ENCODE measurements at regions not wholly inside any gene's neighbourhood (a gene's known extent, or its start where the extent isn't known, plus 50 kb on each side); places are given as distances from the start of the nearest gene placed in this dataset.

GRCh38 chrX:150037041-150037440 lies 98.8 kb upstream of the EOLA2 start:
- H3K4me1 ChIP-seq = no peaks in the 10 kb centered on the region
- H3K36me3 ChIP-seq = no peaks in the 10 kb centered on the region
- H3K9me3 ChIP-seq = no peaks in the 10 kb centered on the region
- DNase-seq = no peak
- intact Hi-C loops (cut with DNase I; ENCODE audit: low total_unique reads) = no loop called here
- H3K4me3 ChIP-seq = no peak overlapping the region
- no peak overlapping the region for H3K27ac ChIP-seq
- no peak for TF ChIP-seq POLR2A (IDR thresholded peaks at IDR 0.05)
- TF ChIP-seq CTCF (IDR thresholded peaks at IDR 0.05) = no peak
- no peaks in the 10 kb centered on the region for H3K27me3 ChIP-seq

GRCh38 chrX:150038315-150038714 lies 100.0 kb upstream of the EOLA2 start:
- intact Hi-C loops (cut with DNase I; ENCODE audit: low total_unique reads) = no loop called here
- no peaks in the 10 kb centered on the region for H3K9me3 ChIP-seq
- no peaks in the 10 kb centered on the region for H3K36me3 ChIP-seq
- H3K27ac ChIP-seq = no peak overlapping the region
- no peak overlapping the region for H3K4me3 ChIP-seq
- no peaks in the 10 kb centered on the region for H3K27me3 ChIP-seq
- TF ChIP-seq CTCF (IDR thresholded peaks at IDR 0.05) = no peak
- TF ChIP-seq POLR2A (IDR thresholded peaks at IDR 0.05) = no peak
- H3K4me1 ChIP-seq = no peaks in the 10 kb centered on the region
- DNase-seq = no peak

- Histone ChIP-seq H3K4me3 (no peak overlapping the region), H3K36me3 (no peaks in the 10 kb centered on the region), H3K4me1 (no peaks in the 10 kb centered on the region), H3K9me3 (no peaks in the 10 kb centered on the region), H3K27ac (no peak overlapping the region), H3K27me3 (no peaks in the 10 kb centered on the region)
- intact Hi-C loops (cut with DNase I; ENCODE audit: low total_unique reads) = no loop called here
- no peak for DNase-seq
- TF ChIP-seq CTCF (IDR thresholded peaks at IDR 0.05) (no peak), POLR2A (IDR thresholded peaks at IDR 0.05) (no peak)
Measured at GRCh38 chrX:150038986-150039599, 100.8 kb upstream of the EOLA2 start.

DNA sequence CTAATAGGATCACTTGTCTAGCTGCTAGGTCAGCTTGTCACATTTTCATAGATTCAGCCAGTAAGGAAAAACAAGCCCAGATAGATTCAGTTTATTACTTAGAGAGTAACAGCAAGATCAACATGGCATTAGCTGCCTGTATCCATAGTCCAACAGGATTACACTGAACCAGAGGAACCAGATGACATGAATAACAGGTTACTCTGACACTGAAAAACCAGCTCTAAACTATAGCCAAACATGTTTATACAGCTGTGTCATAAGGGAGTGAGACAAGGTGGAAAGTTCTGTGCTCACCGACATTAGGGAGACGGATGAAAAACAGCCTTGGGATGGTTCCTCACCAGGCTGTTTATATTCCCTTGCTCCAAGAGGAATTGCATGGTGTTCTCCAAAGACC lies 102.9 kb upstream of the EOLA2 start:
- H3K36me3 ChIP-seq = no peaks in the 10 kb centered on the region
- no peak for DNase-seq
- H3K9me3 ChIP-seq = no peaks in the 10 kb centered on the region
- H3K4me3 ChIP-seq = no peak overlapping the region
- intact Hi-C loops (cut with DNase I; ENCODE audit: low total_unique reads) = no loop called here
- H3K4me1 ChIP-seq = no peaks in the 10 kb centered on the region
- no peak overlapping the region for H3K27ac ChIP-seq
- no peak for TF ChIP-seq CTCF (IDR thresholded peaks at IDR 0.05)
- TF ChIP-seq POLR2A (IDR thresholded peaks at IDR 0.05) = no peak
- H3K27me3 ChIP-seq = no peaks in the 10 kb centered on the region

GRCh38 chrX:150044556-150044955 lies 106.3 kb upstream of the EOLA2 start:
- TF ChIP-seq CTCF (IDR thresholded peaks at IDR 0.05) = no peak
- no peak for TF ChIP-seq POLR2A (IDR thresholded peaks at IDR 0.05)
- DNase-seq = no peak
- Histone ChIP-seq H3K27me3 (no peaks in the 10 kb centered on the region), H3K4me1 (no peaks in the 10 kb centered on the region), H3K4me3 (no peak overlapping the region), H3K27ac (no peak overlapping the region), H3K36me3 (no peaks in the 10 kb centered on the region), H3K9me3 (no peaks in the 10 kb centered on the region)
- intact Hi-C loops (cut with DNase I; ENCODE audit: low total_unique reads) = no loop called here
